HepG2 (cell line): ENCODE measurements at regions not wholly inside any gene's neighbourhood (a gene's known extent, or its start where the extent isn't known, plus 50 kb on each side); places are given as distances from the start of the nearest gene placed in this dataset.

Experiments
- ATAC-seq: fragments of 200-7000 bp; cut with Tn5 transposase; 3 replicates; pipeline ENCODE4 v1.9.1; 2020; ENCODE audit warnings: mild to moderate bottlenecking, moderate library complexity
- BruUV-seq: library from RNA; stranded (reverse); fragments of 400-500 nt; replicated peaks from 2 replicates; lab custom pipeline; 2021; lab: Mats Ljungman, UMichigan
- CTCF ChIA-PET: fragments of 300-600 bp; formaldehyde crosslinking; extraction: SDS; loops from one replicate; lab custom pipeline; 2021; ENCODE audit warnings: low total read pairs, inconsistent platforms, low intra/inter-chr PET ratio; lab: Yijun Ruan, JAX
- POLR2A ChIA-PET: fragments of 350-600 bp; sonication (Branson Sonifier 250); formaldehyde crosslinking; loops from one replicate; lab custom pipeline; 2020; ENCODE audit warnings: antibody characterized with exemption, inconsistent platforms; lab: Yijun Ruan, JAX
- DNase-seq: peaks from one replicate; pipeline ENCODE4 v3.0.0-alpha.2; 2015; ENCODE audit warnings: low spot score
- FAIRE-seq: peaks from 3 replicates; lab custom pipeline; 2011; peaks lifted over from hg19 to GRCh38; lab: Jason Lieb, UNC
- H2AFZ ChIP-seq: one replicate; pipeline ENCODE4 v1.6.1; 2011; ENCODE audit warnings: low read length, inconsistent platforms
- H3K27ac ChIP-seq: fragments of 300-600 bp; 3 replicates; pipeline ENCODE4 v1.8.0; 2011; ENCODE audit warnings: mixed run types, mild to moderate bottlenecking, mixed read lengths, low read length, inconsistent platforms; ENCODE audit not compliant: insufficient read depth; ENCODE audit errors: extremely low read length
- H3K27me3 ChIP-seq, 2 experiments: fragments of 200-600 bp in 1 of 2; 2 replicates in 1 of 2; 3 replicates in 1 of 2; pipeline versions ENCODE4 v1.6.0 to v1.8.0; 2011; ENCODE audit warnings: low read length in 2 of 2, mild to moderate bottlenecking in 2 of 2, moderate library complexity in 2 of 2, inconsistent platforms in 1 of 2; ENCODE audit not compliant: insufficient read depth in 2 of 2, control insufficient read depth in 1 of 2
- H3K36me3 ChIP-seq, 2 experiments: fragments of 200-600 bp in 1 of 2; replicated peaks in 1 of 2; 2 replicates in 1 of 2; 3 replicates in 1 of 2; pipeline versions ENCODE4 v1.5.1 to v1.8.0; 2011; ENCODE audit warnings: low read length in 2 of 2, inconsistent platforms in 1 of 2; ENCODE audit not compliant: insufficient read depth in 2 of 2, control insufficient read depth in 1 of 2
- H3K4me1 ChIP-seq: 2 replicates; pipeline ENCODE4 v1.5.1; 2012; ENCODE audit warnings: low read length, inconsistent platforms; ENCODE audit not compliant: insufficient read depth
- H3K4me2 ChIP-seq: 2 replicates; pipeline ENCODE4 v1.6.0; 2011; ENCODE audit warnings: low read depth, low read length, inconsistent platforms
- H3K4me3 ChIP-seq, 3 experiments: fragments of 200-600 bp in 1 of 3; sonication (generic), shearing (Covaris generic) in 1 of 3; replicated peaks in 1 of 3; 2 replicates each; pipeline ENCODE4 v1.5.1; 2011 to 2016; ENCODE audit warnings: low read length in 3 of 3, inconsistent platforms in 2 of 3, low read depth in 2 of 3, mild to moderate bottlenecking in 2 of 3, control low read depth in 1 of 3, mixed read lengths in 1 of 3; ENCODE audit not compliant: insufficient read depth in 1 of 3
- H3K79me2 ChIP-seq: one replicate; pipeline ENCODE4 v1.6.1; 2011; ENCODE audit warnings: low read length, inconsistent platforms; ENCODE audit not compliant: insufficient read depth
- H3K9ac ChIP-seq: 2 replicates; pipeline ENCODE4 v1.6.0; 2011; ENCODE audit warnings: mild to moderate bottlenecking, low read depth, low read length, inconsistent platforms; ENCODE audit not compliant: insufficient read depth
- H3K9me3 ChIP-seq: 2 replicates; pipeline ENCODE4 v1.5.1; 2012; ENCODE audit warnings: mild to moderate bottlenecking, low read length
- H4K20me1 ChIP-seq: 2 replicates; pipeline ENCODE4 v1.6.0; 2011; ENCODE audit warnings: inconsistent platforms, mild to moderate bottlenecking, low read length, moderate library complexity; ENCODE audit not compliant: insufficient read depth
- ARNT ChIP-seq: fragments of 450-650 bp; IDR thresholded peaks from 2 replicates; pipeline ENCODE4 v1.6.1; 2017
- DNMT1 ChIP-seq: sonication (generic); formaldehyde crosslinking; IDR thresholded peaks from 2 replicates; pipeline ENCODE4 v1.5.1; 2020; ENCODE audit warnings: mild to moderate bottlenecking, missing genetic modification reagents
- HNF4A ChIP-seq: sonication (generic); formaldehyde crosslinking; IDR thresholded peaks from 2 replicates; pipeline ENCODE4 v1.4.0; 2020; ENCODE audit warnings: missing genetic modification reagents
- JARID2 ChIP-seq: sonication (generic); formaldehyde crosslinking; IDR thresholded peaks from 2 replicates; pipeline ENCODE4 v1.8.1; 2023; ENCODE audit warnings: missing genetic modification reagents, inconsistent platforms; ENCODE audit not compliant: insufficient replicate concordance
- PHF21A ChIP-seq: sonication (generic); formaldehyde crosslinking; IDR thresholded peaks from 2 replicates; pipeline ENCODE4 v1.5.0; 2020; ENCODE audit warnings: mild to moderate bottlenecking, missing genetic modification reagents
- POGZ ChIP-seq: sonication (generic); formaldehyde crosslinking; IDR thresholded peaks from 2 replicates; pipeline ENCODE4 v1.4.0; 2020; ENCODE audit warnings: mild to moderate bottlenecking, missing genetic modification reagents
- RFX3 ChIP-seq: IDR thresholded peaks from 2 replicates; pipeline ENCODE4 v1.6.1; 2016; ENCODE audit warnings: missing biosample characterization, missing genetic modification reagents
- RNF2 ChIP-seq: fragments of 450-650 bp; conservative IDR thresholded peaks from 2 replicates; pipeline ENCODE4 v1.6.1; 2016; ENCODE audit warnings: low read depth
- TARDBP ChIP-seq: sonication (generic); formaldehyde crosslinking; IDR thresholded peaks from 2 replicates; pipeline ENCODE4 v1.8.0; 2022; ENCODE audit warnings: mild to moderate bottlenecking, missing genetic modification reagents
- TGIF2 ChIP-seq: IDR thresholded peaks from 2 replicates; pipeline ENCODE4 v1.6.1; 2016; ENCODE audit warnings: control low read depth, missing compliant biosample characterization
- ZNF264 ChIP-seq: sonication (generic); formaldehyde crosslinking; IDR thresholded peaks from 2 replicates; pipeline ENCODE4 v1.4.0; 2020; ENCODE audit warnings: missing genetic modification reagents
- ZNF337 ChIP-seq: sonication (generic); formaldehyde crosslinking; IDR thresholded peaks from 2 replicates; pipeline ENCODE4 v1.5.1; 2020; ENCODE audit warnings: missing genetic modification reagents, low read depth, mild to moderate bottlenecking, borderline replicate concordance
- ZNF354B ChIP-seq: sonication (generic); formaldehyde crosslinking; IDR thresholded peaks from 2 replicates; pipeline ENCODE4 v1.8.0; 2022; ENCODE audit warnings: mild to moderate bottlenecking, missing genetic modification reagents
- ZNF674 ChIP-seq: sonication (generic); formaldehyde crosslinking; IDR thresholded peaks from 2 replicates; pipeline ENCODE4 v1.5.0; 2020; ENCODE audit warnings: low read depth, mild to moderate bottlenecking, missing genetic modification reagents
- ZNF777 ChIP-seq: sonication (generic); formaldehyde crosslinking; IDR thresholded peaks from 2 replicates; pipeline ENCODE4 v1.4.0; 2020; ENCODE audit warnings: missing genetic modification reagents
- ZNF839 ChIP-seq: sonication (generic); formaldehyde crosslinking; IDR thresholded peaks from 2 replicates; pipeline ENCODE4 v1.4.0; 2020; ENCODE audit warnings: missing genetic modification reagents, mild to moderate bottlenecking, borderline replicate concordance
- WGBS: methylation state at CpG from one replicate; pipeline ENCODE4 v1.1.6; 2017; ENCODE audit warnings: low lambda C conversion rate; 5-methylcytosine and 5-hydroxymethylcytosine counted together
- in situ Hi-C: cut with HindIII; loops from 2 replicates; pipeline ENCODE4 v1.10.0; 2017; ENCODE audit warnings: low pct_unique_long_range_greater_than_20kb; ENCODE audit not compliant: extremely low pct_ligation_motif_present
- intact Hi-C: fragments of 100-400 bp; cut with micrococcal nuclease; formaldehyde crosslinking; loops from one replicate; pipeline ENCODE4 v1.10.0; 2022; ENCODE audit not compliant: unreplicated experiment
- TF ChIP-seq, protein P1 (sequence below): sonication (generic); formaldehyde crosslinking; conservative IDR thresholded peaks from 2 replicates; pipeline ENCODE4 v1.4.0; 2020; ENCODE audit warnings: mild to moderate bottlenecking, missing genetic modification reagents, moderate library complexity
- TF ChIP-seq, protein P2 (sequence below): IDR thresholded peaks from 2 replicates; pipeline ENCODE4 v1.6.1; 2016; ENCODE audit warnings: low read depth
- TF ChIP-seq, protein P3 (sequence below): sonication (generic); formaldehyde crosslinking; IDR thresholded peaks from 2 replicates; pipeline ENCODE4 v1.8.1; 2023; ENCODE audit warnings: mild to moderate bottlenecking, inconsistent platforms, moderate library complexity, missing genetic modification reagents, borderline replicate concordance

DNA sequence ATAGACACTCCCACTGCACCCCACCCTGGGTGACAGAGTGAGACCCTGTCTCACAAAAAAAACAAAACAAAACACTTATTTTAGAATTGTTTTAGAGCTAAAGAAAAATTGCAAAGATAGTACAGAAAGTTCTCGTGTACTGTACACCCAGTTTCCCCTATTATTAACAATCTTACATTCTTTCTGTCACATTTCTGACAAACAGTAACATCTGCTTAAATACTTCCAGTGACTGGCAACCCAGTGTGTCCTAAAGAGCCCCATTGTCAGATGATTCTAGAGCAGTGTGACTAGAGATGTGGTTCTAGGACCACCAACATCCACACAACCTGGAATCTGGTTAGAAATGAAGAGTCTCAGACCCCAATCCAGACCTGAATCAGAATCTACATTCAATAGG is 90.5 kb downstream of the LEPR start:
- CTCF ChIA-PET: no interaction called here
- no peak overlapping the region for H3K4me2 ChIP-seq
- intact Hi-C loops: no loop called here

DNA sequence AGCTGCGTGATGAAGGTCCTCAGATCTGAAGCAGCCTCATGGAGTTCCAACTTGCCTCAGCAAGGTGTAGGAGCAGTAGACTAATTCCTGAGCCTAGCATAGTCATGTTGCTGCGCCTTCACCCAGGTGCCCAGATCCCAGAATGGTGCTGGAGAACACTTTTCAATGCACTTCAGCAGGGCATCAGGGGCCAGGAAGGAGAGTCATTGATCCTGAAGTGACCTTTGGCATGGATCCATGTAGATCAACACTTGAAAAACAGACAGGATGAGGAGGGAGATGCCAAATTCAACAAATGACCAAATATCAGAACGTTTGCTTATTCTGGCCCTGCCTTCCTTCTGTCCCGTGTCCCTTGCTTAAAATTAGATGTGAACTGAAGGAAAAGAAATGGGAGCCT is 91.9 kb downstream of the LEPR start:
- Histone ChIP-seq H4K20me1 (no peaks in the 10 kb centered on the region), H3K27ac (no peak overlapping the region), H3K9ac (no peak overlapping the region), H3K9me3 (no peaks in the 10 kb centered on the region), H3K36me3 (no peaks in the 10 kb centered on the region), H3K79me2 (no peaks in the 10 kb centered on the region), H3K4me1 (peaks cover 25% of the 10 kb centered on the region), H3K4me2 (no peak overlapping the region), H2AFZ (no peak overlapping the region), H3K27me3 (no peaks in the 10 kb centered on the region), H3K4me3 (no peak overlapping the region)
- ChIA-PET CTCF (no interaction called here), POLR2A (interaction anchor here (1.0 to 1.4 kb wide), 3 partner anchors 41 to 45 kb away, joined by 3 to 4 read pairs (median 3); no protein-coding TSS in a partner anchor)
- no peak for DNase-seq
- no TSS peak for BruUV-seq
- in situ Hi-C loops: no loop called here
- intact Hi-C loops: no loop called here
- no peak for FAIRE-seq
- ATAC-seq: peak; percentile 56
- WGBS: 46% methylated on average over 4 of the region's 4 CpGs
- TF ChIP-seq, protein P1, sequence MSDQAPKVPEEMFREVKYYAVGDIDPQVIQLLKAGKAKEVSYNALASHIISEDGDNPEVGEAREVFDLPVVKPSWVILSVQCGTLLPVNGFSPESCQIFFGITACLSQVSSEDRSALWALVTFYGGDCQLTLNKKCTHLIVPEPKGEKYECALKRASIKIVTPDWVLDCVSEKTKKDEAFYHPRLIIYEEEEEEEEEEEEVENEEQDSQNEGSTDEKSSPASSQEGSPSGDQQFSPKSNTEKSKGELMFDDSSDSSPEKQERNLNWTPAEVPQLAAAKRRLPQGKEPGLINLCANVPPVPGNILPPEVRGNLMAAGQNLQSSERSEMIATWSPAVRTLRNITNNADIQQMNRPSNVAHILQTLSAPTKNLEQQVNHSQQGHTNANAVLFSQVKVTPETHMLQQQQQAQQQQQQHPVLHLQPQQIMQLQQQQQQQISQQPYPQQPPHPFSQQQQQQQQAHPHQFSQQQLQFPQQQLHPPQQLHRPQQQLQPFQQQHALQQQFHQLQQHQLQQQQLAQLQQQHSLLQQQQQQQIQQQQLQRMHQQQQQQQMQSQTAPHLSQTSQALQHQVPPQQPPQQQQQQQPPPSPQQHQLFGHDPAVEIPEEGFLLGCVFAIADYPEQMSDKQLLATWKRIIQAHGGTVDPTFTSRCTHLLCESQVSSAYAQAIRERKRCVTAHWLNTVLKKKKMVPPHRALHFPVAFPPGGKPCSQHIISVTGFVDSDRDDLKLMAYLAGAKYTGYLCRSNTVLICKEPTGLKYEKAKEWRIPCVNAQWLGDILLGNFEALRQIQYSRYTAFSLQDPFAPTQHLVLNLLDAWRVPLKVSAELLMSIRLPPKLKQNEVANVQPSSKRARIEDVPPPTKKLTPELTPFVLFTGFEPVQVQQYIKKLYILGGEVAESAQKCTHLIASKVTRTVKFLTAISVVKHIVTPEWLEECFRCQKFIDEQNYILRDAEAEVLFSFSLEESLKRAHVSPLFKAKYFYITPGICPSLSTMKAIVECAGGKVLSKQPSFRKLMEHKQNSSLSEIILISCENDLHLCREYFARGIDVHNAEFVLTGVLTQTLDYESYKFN: peak; percentile 38; the same call in 1 of the 2 replicates
- TF ChIP-seq, protein P2, sequence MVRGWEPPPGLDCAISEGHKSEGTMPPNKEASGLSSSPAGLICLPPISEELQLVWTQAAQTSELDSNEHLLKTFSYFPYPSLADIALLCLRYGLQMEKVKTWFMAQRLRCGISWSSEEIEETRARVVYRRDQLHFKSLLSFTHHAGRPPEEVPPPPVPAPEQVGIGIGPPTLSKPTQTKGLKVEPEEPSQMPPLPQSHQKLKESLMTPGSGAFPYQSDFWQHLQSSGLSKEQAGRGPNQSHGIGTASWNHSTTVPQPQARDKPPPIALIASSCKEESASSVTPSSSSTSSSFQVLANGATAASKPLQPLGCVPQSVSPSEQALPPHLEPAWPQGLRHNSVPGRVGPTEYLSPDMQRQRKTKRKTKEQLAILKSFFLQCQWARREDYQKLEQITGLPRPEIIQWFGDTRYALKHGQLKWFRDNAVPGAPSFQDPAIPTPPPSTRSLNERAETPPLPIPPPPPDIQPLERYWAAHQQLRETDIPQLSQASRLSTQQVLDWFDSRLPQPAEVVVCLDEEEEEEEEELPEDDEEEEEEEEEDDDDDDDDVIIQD (CRISPR knock-in tag): no peak
- 0 out of 2 replicates have a peak, but pooled peaks have one; percentile 24 for TF ChIP-seq POGZ (CRISPR knock-in tag)
- peak; percentile 21; the same call in 1 of the 2 replicates for TF ChIP-seq HNF4A (CRISPR knock-in tag)

More for the DNA sequence above, 90.5 kb downstream of the LEPR start:
- H3K27ac ChIP-seq: no peak overlapping the region
- FAIRE-seq (no peak), DNase-seq (no peak), ATAC-seq (no peak)
- in situ Hi-C loops: no loop called here
- H3K9me3 ChIP-seq: no peaks in the 10 kb centered on the region
- no peak for TF ChIP-seq ARNT
- TF ChIP-seq, protein P3, sequence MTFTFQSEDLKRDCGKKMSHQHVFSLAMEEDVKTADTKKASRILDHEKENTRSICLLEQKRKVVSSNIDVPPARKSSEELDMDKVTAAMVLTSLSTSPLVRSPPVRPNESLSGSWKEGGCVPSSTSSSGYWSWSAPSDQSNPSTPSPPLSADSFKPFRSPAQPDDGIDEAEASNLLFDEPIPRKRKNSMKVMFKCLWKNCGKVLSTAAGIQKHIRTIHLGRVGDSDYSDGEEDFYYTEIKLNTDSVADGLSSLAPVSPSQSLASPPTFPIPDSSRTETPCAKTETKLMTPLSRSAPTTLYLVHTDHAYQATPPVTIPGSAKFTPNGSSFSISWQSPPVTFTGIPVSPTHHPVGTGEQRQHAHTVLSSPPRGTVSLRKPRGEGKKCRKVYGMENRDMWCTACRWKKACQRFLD (CRISPR knock-in tag): no peak
- no peak for TF ChIP-seq ZNF354B (CRISPR knock-in tag)
- TF ChIP-seq RNF2: no peak
- no peak for TF ChIP-seq TARDBP (CRISPR knock-in tag)
- TF ChIP-seq ZNF264 (CRISPR knock-in tag): no peak
- no peak for TF ChIP-seq DNMT1 (CRISPR knock-in tag)
- TF ChIP-seq RFX3 (CRISPR knock-in tag): no peak
- TF ChIP-seq ZNF337 (CRISPR knock-in tag): no peak
- no peak for TF ChIP-seq TGIF2 (CRISPR knock-in tag)
- TF ChIP-seq ZNF674 (CRISPR knock-in tag): no peak
- TF ChIP-seq JARID2: no peak
- TF ChIP-seq ZNF839 (CRISPR knock-in tag): no peak
- TF ChIP-seq PHF21A (CRISPR knock-in tag): no peak
- TF ChIP-seq ZNF777 (CRISPR knock-in tag): no peak
- 26% methylated on average over 1 of the region's 1 CpG for WGBS
- no peaks in the 10 kb centered on the region for H3K27me3 ChIP-seq
- no peaks in the 10 kb centered on the region for H3K79me2 ChIP-seq
- BruUV-seq: no TSS peak
- POLR2A ChIA-PET: no interaction called here
- H3K4me3 ChIP-seq: no peak overlapping the region
- no peaks in the 10 kb centered on the region for H4K20me1 ChIP-seq
- H2AFZ ChIP-seq: no peak overlapping the region
- peaks cover 25% of the 10 kb centered on the region for H3K4me1 ChIP-seq
- no peaks in the 10 kb centered on the region for H3K36me3 ChIP-seq
- H3K9ac ChIP-seq: no peak overlapping the region
